LNCAP (cell line): ENCODE measurements at regions not wholly inside any gene's neighbourhood (a gene's known extent, or its start where the extent isn't known, plus 50 kb on each side); places are given as distances from the start of the nearest gene placed in this dataset.

ENCODE experiments used
- CTCF ChIP-seq: fragments of 450-650 bp; IDR thresholded peaks from 2 replicates; pipeline ENCODE4 v1.5.1; 2017; ENCODE audit warnings: mild to moderate bottlenecking

GRCh38 chr5:126370796-126371718, 52.2 kb upstream of the GRAMD2B start:
- TF ChIP-seq CTCF: no peak

GRCh38 chr5:126373375-126374108, 49.7 kb upstream of the GRAMD2B start:
- no peak for TF ChIP-seq CTCF
